Sigmoid colon (tissue), 4 donors: ENCODE measurements at regions not wholly inside any gene's neighbourhood (a gene's known extent, or its start where the extent isn't known, plus 50 kb on each side); places are given as distances from the start of the nearest gene placed in this dataset.

ENCODE experiments used
- EP300 ChIP-seq, 4 donors: sonication (generic); formaldehyde crosslinking; IDR thresholded peaks; one replicate each; pipeline ENCODE4 v1.6.1; 2017; ENCODE audit warnings: antibody characterized with exemption in 4 of 4
- POLR2A ChIP-seq, 2 donors: fragments of 450-650 bp; IDR thresholded peaks; one replicate each; pipeline ENCODE4 v1.6.1; 2016; ENCODE audit warnings: antibody characterized with exemption in 2 of 2, mild to moderate bottlenecking in 2 of 2, moderate library complexity in 2 of 2
- POLR2AphosphoS5 ChIP-seq, 4 donors: sonication (generic); formaldehyde crosslinking; IDR thresholded peaks; one replicate each; pipeline ENCODE4 v1.6.1; 2017; ENCODE audit warnings: antibody characterized with exemption in 4 of 4
- TF ChIP-seq, protein P1 (sequence below), 4 experiments: fragments of 450-650 bp in 3 of 4; fragments of 200-600 bp in 1 of 4; IDR thresholded peaks; one replicate each; pipeline ENCODE4 v1.5.1; 2016 to 2019; ENCODE audit warnings: antibody characterized with exemption in 4 of 4, mild to moderate bottlenecking in 3 of 4, moderate library complexity in 2 of 4

DNA sequence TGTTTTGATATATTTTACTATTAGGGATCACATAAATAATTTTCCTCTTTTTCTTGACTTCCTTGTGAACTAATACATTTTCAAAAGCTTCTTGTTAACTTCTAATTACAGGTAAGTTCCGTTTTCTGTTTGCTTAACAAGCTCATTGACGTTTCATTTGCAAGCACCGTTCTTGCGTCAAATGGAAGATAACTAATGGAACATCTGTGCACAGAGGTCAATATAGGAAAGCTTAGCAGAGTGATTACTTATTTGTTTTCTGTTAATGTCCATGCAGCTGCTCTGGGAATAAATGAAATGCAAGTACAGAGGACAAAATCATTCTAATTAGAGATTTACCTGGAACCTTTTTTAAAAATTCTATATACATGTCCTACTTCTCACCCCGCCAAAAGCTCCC lies 115.5 kb upstream of the C2CD4B start:
- no peak for TF ChIP-seq POLR2AphosphoS5 (IDR thresholded peaks at IDR 0.05)
- TF ChIP-seq, protein P1, sequence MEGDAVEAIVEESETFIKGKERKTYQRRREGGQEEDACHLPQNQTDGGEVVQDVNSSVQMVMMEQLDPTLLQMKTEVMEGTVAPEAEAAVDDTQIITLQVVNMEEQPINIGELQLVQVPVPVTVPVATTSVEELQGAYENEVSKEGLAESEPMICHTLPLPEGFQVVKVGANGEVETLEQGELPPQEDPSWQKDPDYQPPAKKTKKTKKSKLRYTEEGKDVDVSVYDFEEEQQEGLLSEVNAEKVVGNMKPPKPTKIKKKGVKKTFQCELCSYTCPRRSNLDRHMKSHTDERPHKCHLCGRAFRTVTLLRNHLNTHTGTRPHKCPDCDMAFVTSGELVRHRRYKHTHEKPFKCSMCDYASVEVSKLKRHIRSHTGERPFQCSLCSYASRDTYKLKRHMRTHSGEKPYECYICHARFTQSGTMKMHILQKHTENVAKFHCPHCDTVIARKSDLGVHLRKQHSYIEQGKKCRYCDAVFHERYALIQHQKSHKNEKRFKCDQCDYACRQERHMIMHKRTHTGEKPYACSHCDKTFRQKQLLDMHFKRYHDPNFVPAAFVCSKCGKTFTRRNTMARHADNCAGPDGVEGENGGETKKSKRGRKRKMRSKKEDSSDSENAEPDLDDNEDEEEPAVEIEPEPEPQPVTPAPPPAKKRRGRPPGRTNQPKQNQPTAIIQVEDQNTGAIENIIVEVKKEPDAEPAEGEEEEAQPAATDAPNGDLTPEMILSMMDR (IDR thresholded peaks at IDR 0.05), result no peak
- TF ChIP-seq EP300 (IDR thresholded peaks at IDR 0.05), result no peak
- no peak for TF ChIP-seq POLR2A (IDR thresholded peaks at IDR 0.05)
